GM10266 (cell line): ENCODE measurements at regions not wholly inside any gene's neighbourhood (a gene's known extent, or its start where the extent isn't known, plus 50 kb on each side); places are given as distances from the start of the nearest gene placed in this dataset.
"Not testable (repeated sequence)": the region's sequence is repeated elsewhere in the genome, so short reads cannot be mapped to it uniquely, and the experiment has no call there.

Source experiments
- DNase-seq: peaks from one replicate; pipeline ENCODE4 v3.0.0; 2012; ENCODE audit errors: extremely low spot score
- TF ChIP-seq, protein P1 (sequence below): IDR thresholded peaks from 2 replicates; pipeline ENCODE4 v1.5.1; 2012; ENCODE audit warnings: mild to moderate bottlenecking, low read depth; ENCODE audit not compliant: control insufficient read depth, insufficient read depth; ENCODE audit errors: missing control alignments

DNA sequence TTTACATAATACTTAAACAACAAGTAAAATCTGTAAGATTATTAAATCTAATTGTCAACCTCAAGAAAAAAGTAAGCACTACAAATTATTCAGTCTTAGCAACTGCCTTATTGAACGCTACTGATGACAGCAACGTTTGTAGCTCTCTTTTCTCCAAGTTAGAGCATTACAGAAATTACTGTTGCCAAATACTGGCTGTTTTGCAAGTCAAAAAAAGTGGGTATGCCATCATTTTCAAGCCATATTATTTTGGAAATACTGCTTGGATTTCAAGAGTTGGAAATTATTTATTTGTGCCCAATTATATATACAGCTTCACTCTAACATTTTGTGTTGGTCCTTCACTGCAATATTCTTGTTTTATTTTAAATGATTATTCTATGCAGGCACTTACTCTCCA is 221.7 kb downstream of the CXXC4 start:
- no peak for DNase-seq

DNA sequence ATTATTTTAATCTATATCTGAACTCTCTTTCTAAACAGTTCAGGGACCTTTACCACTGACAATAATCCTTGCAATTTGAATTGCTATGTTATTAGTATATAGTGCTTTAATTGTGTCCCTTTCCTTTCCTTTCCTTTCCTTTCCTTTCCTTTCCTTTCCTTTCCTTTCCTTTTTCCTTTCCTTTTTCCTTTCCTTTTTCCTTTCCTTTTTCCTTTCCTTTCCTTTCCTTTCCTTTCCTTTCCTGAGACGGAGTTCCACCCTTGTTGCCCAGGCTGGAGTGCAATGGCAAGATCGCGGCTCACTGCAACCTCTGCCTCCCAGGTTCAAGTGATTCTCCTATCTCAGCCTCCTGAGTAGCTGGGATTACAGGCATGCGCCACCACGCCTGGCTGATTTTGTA is 225.1 kb downstream of the CXXC4 start:
- not testable (repeated sequence) for DNase-seq

More for the DNA sequence above, 221.7 kb downstream of the CXXC4 start:
- TF ChIP-seq, protein P1, sequence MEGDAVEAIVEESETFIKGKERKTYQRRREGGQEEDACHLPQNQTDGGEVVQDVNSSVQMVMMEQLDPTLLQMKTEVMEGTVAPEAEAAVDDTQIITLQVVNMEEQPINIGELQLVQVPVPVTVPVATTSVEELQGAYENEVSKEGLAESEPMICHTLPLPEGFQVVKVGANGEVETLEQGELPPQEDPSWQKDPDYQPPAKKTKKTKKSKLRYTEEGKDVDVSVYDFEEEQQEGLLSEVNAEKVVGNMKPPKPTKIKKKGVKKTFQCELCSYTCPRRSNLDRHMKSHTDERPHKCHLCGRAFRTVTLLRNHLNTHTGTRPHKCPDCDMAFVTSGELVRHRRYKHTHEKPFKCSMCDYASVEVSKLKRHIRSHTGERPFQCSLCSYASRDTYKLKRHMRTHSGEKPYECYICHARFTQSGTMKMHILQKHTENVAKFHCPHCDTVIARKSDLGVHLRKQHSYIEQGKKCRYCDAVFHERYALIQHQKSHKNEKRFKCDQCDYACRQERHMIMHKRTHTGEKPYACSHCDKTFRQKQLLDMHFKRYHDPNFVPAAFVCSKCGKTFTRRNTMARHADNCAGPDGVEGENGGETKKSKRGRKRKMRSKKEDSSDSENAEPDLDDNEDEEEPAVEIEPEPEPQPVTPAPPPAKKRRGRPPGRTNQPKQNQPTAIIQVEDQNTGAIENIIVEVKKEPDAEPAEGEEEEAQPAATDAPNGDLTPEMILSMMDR: no peak

DNA sequence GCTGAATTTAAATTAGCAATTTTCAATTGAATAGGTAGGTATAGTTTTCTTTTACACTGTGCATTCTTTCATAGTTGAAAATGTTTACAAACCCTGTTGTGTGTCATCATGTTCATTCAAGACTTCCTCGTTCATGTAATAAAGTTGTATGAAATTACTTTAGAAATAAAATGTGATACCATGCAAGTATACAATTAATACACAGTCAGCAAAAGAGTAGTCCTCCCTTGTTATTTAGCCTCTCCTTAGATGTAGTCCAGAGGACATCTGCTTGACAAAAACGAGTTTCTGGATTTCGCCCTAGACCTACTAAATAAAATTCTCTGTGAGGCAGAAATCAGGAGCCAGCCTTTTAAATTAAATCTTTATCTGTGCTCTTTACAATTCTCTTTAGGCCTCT is 231.6 kb downstream of the CXXC4 start:
- TF ChIP-seq, protein P1: no peak

GRCh38 chr4:104262678-104263077 is 232.0 kb downstream of the CXXC4 start:
- DNase-seq: no peak
- TF ChIP-seq, protein P1: no peak

More for the DNA sequence above, 231.6 kb downstream of the CXXC4 start:
- DNase-seq: no peak

DNA sequence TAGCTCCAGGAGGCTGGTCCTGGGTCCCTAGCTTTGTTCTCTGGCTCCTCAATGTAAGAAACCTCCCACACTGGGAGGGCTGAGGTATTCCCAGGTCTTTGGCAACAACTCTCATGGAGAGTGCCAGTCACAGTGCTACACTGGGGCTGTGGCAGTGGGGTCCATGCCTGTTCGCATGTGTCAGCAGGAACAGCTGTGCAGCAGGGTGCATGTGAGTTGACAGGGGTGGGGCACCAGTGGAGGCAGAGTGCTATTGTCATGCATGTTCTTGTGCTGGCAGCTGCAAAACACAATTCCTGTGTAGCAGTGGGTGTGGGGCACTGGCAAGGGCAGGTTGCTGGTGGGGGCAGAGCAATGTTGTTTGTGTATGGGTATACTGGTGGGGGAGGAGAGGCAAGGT is 246.0 kb downstream of the CXXC4 start:
- no peak for DNase-seq
- TF ChIP-seq, protein P1: no peak

DNA sequence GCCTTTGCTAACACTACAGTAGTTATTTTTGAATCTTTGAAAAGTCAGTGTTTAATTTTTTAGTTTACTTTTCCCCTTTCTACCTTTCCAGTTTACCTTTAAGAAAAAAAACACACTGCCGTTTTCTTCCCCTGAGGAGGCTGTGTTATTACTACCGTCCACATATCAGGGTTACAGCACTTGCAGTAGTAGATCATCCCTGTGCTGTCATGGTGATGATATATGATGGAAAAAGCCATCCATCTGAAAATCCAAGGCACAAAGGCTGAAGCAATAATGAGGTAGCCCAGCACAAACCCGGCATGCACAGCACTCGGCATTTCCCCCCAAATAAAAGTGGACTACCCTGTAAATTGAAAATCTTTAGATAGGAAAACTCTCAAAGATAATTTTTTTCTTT is 258.7 kb downstream of the CXXC4 start:
- TF ChIP-seq, protein P1: no peak
- DNase-seq: no peak

DNA sequence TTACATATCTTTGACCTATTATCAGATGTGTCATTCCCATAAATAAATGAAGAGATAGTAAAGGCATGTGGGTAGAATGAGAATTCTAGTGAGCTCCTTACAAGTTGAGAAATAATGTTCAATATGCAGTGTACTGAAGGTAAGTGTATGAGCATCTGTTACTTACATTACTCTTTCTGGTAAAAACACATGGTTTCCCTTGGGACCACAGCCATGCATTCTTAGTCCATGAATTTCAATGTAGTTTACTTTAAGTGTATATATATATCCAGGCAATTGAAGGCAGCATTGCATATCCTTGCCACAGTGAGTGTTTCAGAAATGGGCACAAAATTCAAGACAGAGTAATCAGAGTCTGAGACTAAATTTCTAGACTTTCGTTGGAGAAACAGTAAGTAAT is 277.2 kb downstream of the CXXC4 start:
- DNase-seq: no peak
- TF ChIP-seq, protein P1: no peak

DNA sequence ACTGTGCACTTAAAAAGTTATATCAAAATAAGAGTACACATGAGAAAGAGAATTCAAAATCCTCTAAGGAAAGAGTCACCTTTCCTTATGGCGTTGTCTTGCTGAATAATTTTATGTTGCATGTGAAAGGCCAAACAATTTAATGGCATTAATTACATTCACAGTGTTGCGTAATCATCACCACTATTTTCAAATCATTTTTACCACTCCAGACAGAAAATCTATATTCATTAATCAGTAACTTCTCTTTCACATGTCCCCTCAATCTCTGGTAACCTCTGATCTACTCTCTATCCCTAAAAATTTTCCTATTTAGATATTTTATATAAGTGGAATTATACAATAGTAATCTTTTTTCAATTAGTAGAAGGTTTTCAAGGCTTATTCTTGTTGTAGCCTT is 283.0 kb downstream of the CXXC4 start:
- no peak for DNase-seq
- TF ChIP-seq, protein P1: no peak
